ENCODE measurements at regions not wholly inside any gene's neighbourhood (a gene's known extent, or its start where the extent isn't known, plus 50 kb on each side); places are given as distances from the start of the nearest gene placed in this dataset.

- intact Hi-C loops (cut with micrococcal nuclease; ENCODE audit: unreplicated experiment) (no loop called here), in situ Hi-C loops (cut with MboI) (no loop called here)
- 38% methylated on average over 1 of the region's 1 CpG for WGBS (ENCODE audit: insufficient coverage, insufficient replicate concordance, low lambda C conversion rate, missing lambda C conversion rate)
- ATAC-seq (peak; percentile 17; the same call in 1 of the 3 replicates), FAIRE-seq (no peak), DNase-seq (ENCODE audit: low read depth, low spot score) (no peak)
- Histone ChIP-seq H2AFZ (ENCODE audit: control insufficient read depth, low read depth, low read length) (no peak overlapping the region), H4K20me1 (ENCODE audit: control insufficient read depth, insufficient read depth) (no peaks in the 10 kb centered on the region), H3K4me2 (ENCODE audit: control insufficient read depth, insufficient read depth) (no peak overlapping the region), H3K9ac (ENCODE audit: control insufficient read depth, insufficient read depth, low read length) (no peak overlapping the region), H3K27me3 (replicated peaks in 1 of 2; ENCODE audit: control insufficient read depth in 2 of 2, insufficient read depth in 2 of 2, low read length in 1 of 2) (no peaks in the 10 kb centered on the region; a peak in 1 of 4 replicates), H3K4me3 (no peak overlapping the region), H3K9me3 (replicated peaks; ENCODE audit: control insufficient read depth, insufficient read depth, low read length) (no peaks in the 10 kb centered on the region), H3K36me3 (ENCODE audit: control insufficient read depth in 2 of 2, insufficient read depth in 2 of 2, low read length in 1 of 2) (no peaks in the 10 kb centered on the region), H3K27ac (ENCODE audit: control insufficient read depth, insufficient read depth) (no peak overlapping the region), H3K79me2 (ENCODE audit: control insufficient read depth, insufficient read depth, low read length) (no peaks in the 10 kb centered on the region), H3K4me1 (ENCODE audit: control insufficient read depth, insufficient read depth, low read length) (peaks cover 4% of the 10 kb centered on the region; the same call in 1 of the 2 replicates)
- ChIA-PET SMC1A (ENCODE audit: uncharacterized antibody, unreplicated experiment) (interaction anchor here (0.7 to 1.4 kb wide), 4 partner anchors 18 to 622 kb away, joined by 3 to 4 read pairs (median 3); no protein-coding TSS in a partner anchor), CTCF (interaction anchor here (1.4 kb wide), 1 partner anchor 30 kb away, joined by 3 read pairs; no protein-coding TSS in a partner anchor), POLR2A (no interaction called here), RAD21 (ENCODE audit: unreplicated experiment) (no interaction called here)
- no TSS peak for BruUV-seq (replicated peaks)
- TF ChIP-seq POLR2AphosphoS5 (IDR thresholded peaks at IDR 0.05; ENCODE audit: low read length) (no peak), BMI1 (IDR thresholded peaks at IDR 0.05; ENCODE audit: borderline replicate concordance) (peak; percentile 62; the same call in 1 of the 2 replicates), MXI1 (IDR thresholded peaks at IDR 0.05; ENCODE audit: low read depth, low read length) (no peak), SIN3A (IDR thresholded peaks at IDR 0.05; ENCODE audit: low read depth, low read length) (no peak), LARP7 (IDR thresholded peaks at IDR 0.05) (no peak), CTCF (IDR thresholded peaks at IDR 0.05 in 2 of 3, conservative IDR thresholded peaks at IDR 0.05 in 1 of 3; ENCODE audit: control insufficient read depth in 2 of 3, extremely low read depth in 1 of 3, insufficient read depth in 1 of 3, low read depth in 3 of 3, low read length in 3 of 3) (no peak)
These were observed 101.1 kb upstream of the FHIT start for GRCh38 chr3:61352306-61352705.
